ENCODE measurements at regions not wholly inside any gene's neighbourhood (a gene's known extent, or its start where the extent isn't known, plus 50 kb on each side); places are given as distances from the start of the nearest gene placed in this dataset.

DNA sequence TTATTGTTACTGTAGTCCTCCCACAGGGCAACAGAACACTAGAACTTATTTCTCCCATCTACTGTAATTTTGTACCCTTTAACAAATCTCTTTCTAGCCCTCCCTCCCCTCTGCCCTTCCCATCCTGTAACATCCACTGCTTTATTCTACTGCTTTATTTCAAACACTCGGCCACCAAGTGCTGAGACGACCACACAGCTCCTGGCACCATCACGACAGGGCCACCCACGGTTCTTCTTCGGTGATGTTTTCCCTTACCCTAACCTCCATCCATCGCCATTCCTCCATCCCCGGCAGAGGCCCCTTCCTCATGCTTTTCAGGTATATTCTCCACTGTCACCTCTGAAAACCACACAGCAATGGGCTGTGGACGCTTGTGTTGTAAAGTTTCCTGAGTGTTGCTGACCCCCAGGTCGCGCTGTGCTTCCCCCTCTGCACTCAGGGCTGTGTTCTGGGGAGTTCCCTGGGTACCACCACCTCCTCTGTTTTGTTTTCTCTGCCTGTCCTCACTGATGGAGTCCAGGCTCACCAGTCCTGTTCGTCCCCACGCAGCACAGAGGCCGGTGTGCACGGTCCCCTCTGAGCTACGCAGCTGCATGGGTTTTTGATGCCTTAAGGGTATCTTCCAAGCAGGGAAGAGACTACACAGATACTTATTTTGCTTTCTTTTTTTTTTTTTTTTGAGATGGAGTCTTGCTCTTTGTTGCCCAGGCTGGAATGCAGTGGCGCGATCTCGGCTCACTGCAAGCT, 207.2 kb upstream of the TMEM132C start:
- H3K4me3 ChIP-seq (ENCODE audit: low read depth in 1 of 2, low read length in 2 of 2): no peak overlapping the region
- no peaks in the 10 kb centered on the region for H3K27me3 ChIP-seq (ENCODE audit: control insufficient read depth in 1 of 2, insufficient read depth in 2 of 2, low read length in 2 of 2)
- H3K4me1 ChIP-seq (ENCODE audit: control insufficient read depth in 2 of 2, insufficient read depth in 2 of 2, low read length in 1 of 2): no peaks in the 10 kb centered on the region
- no peaks in the 10 kb centered on the region for H3K36me3 ChIP-seq (ENCODE audit: control insufficient read depth in 2 of 2, insufficient read depth in 2 of 2, low read length in 1 of 2)
- 84% methylated on average over 15 to 18 of the region's 18 CpGs for WGBS, 2 donors
- H3K9me3 ChIP-seq (ENCODE audit: control insufficient read depth in 2 of 2, insufficient read depth in 1 of 2, low read depth in 1 of 2, low read length in 1 of 2): peaks cover 3 to 8% of the 10 kb centered on the region in 2 donors
- H3K27ac ChIP-seq (ENCODE audit: low read depth in 2 of 2, low read length in 1 of 2): no peak overlapping the region

DNA sequence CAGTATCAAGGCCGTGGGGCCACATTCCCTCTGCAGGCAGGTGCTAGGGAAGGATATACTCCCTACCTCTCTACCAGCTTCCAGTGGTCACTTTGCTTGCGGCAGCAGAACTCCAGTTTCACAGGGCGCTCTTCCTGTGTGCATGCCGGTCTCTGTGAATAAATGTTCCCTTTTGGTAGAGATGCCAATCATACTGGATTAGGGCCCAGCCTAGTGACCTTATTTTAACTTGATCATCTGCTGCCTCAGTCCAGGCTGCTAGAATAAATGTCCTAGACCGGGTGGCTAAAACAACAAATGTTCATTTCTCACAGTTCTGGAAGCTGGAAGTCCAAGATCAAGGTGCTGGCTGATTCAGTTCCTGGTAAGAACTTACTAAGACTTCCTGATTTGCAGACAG, 198.8 kb upstream of the TMEM132C start:
- H3K9me3 ChIP-seq (ENCODE audit: control insufficient read depth in 2 of 2, insufficient read depth in 1 of 2, low read depth in 1 of 2, low read length in 1 of 2): peaks cover 0 to 2% of the 10 kb centered on the region in 2 donors
- no peaks in the 10 kb centered on the region for H3K36me3 ChIP-seq (ENCODE audit: control insufficient read depth in 2 of 2, insufficient read depth in 2 of 2, low read length in 1 of 2)
- 82 to 84% methylated on average over 5 of the region's 5 CpGs for WGBS, 2 donors
- no peak overlapping the region for H3K27ac ChIP-seq (ENCODE audit: low read depth in 2 of 2, low read length in 1 of 2)
- H3K4me3 ChIP-seq (ENCODE audit: low read depth in 1 of 2, low read length in 2 of 2): no peak overlapping the region
- H3K27me3 ChIP-seq (ENCODE audit: control insufficient read depth in 1 of 2, insufficient read depth in 2 of 2, low read length in 2 of 2): no peaks in the 10 kb centered on the region
- H3K4me1 ChIP-seq (ENCODE audit: control insufficient read depth in 2 of 2, insufficient read depth in 2 of 2, low read length in 1 of 2): no peaks in the 10 kb centered on the region

- no peak overlapping the region for H3K4me3 ChIP-seq (ENCODE audit: low read depth in 1 of 2, low read length in 2 of 2)
- H3K9me3 ChIP-seq (ENCODE audit: control insufficient read depth in 2 of 2, insufficient read depth in 1 of 2, low read depth in 1 of 2, low read length in 1 of 2): peaks cover 0 to 2% of the 10 kb centered on the region in 2 donors
- 29 to 30% methylated on average over 12 of the region's 12 CpGs for whole genome bisulfite sequencing, 2 donors
- no peaks in the 10 kb centered on the region for H3K27me3 ChIP-seq (ENCODE audit: control insufficient read depth in 1 of 2, insufficient read depth in 2 of 2, low read length in 2 of 2)
- H3K4me1 ChIP-seq (ENCODE audit: control insufficient read depth in 2 of 2, insufficient read depth in 2 of 2, low read length in 1 of 2): no peaks in the 10 kb centered on the region
- H3K27ac ChIP-seq (ENCODE audit: low read depth in 2 of 2, low read length in 1 of 2): no peak overlapping the region
- H3K36me3 ChIP-seq (ENCODE audit: control insufficient read depth in 2 of 2, insufficient read depth in 2 of 2, low read length in 1 of 2): no peaks in the 10 kb centered on the region
These were observed 197.5 kb upstream of the TMEM132C start for GRCh38 chr12:128069359-128069997.

- Histone ChIP-seq H3K36me3 (ENCODE audit: control insufficient read depth in 2 of 2, insufficient read depth in 2 of 2, low read length in 1 of 2) (no peaks in the 10 kb centered on the region), H3K9me3 (ENCODE audit: control insufficient read depth in 2 of 2, insufficient read depth in 1 of 2, low read depth in 1 of 2, low read length in 1 of 2) (peaks cover 5 to 6% of the 10 kb centered on the region in 2 donors), H3K27ac (ENCODE audit: low read depth in 2 of 2, low read length in 1 of 2) (no peak overlapping the region), H3K4me1 (ENCODE audit: control insufficient read depth in 2 of 2, insufficient read depth in 2 of 2, low read length in 1 of 2) (no peaks in the 10 kb centered on the region), H3K27me3 (ENCODE audit: control insufficient read depth in 1 of 2, insufficient read depth in 2 of 2, low read length in 2 of 2) (no peaks in the 10 kb centered on the region), H3K4me3 (ENCODE audit: low read depth in 1 of 2, low read length in 2 of 2) (no peak overlapping the region)
- WGBS, 2 donors: 85 to 86% methylated on average over 13 of the region's 13 CpGs
These were observed 193.0 kb upstream of the TMEM132C start for GRCh38 chr12:128073937-128074336.

DNA sequence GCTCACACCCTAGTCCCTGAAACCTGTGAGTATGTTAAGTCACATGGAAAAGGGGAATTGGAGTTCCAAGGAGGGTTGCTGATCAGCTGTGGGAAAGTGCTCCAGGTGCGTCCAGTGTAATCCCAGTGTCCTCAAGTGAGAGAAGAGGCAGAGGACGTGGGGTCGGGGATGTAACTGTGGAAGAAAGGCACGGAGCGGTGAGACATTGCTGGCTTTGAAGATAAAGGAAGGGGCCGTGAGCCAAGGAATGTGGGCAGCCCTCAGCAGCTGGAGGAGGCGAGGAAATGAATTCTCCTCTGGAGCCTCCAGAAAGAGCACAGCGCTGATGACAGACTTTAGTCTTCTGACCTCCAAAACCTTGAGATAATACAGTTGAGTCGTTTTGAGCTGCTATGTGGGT, 191.6 kb upstream of the TMEM132C start:
- WGBS, 2 donors: 73 to 76% methylated on average over 9 of the region's 9 CpGs
- no peaks in the 10 kb centered on the region for H3K27me3 ChIP-seq (ENCODE audit: control insufficient read depth in 1 of 2, insufficient read depth in 2 of 2, low read length in 2 of 2)
- H3K9me3 ChIP-seq (ENCODE audit: control insufficient read depth in 2 of 2, insufficient read depth in 1 of 2, low read depth in 1 of 2, low read length in 1 of 2): peaks cover 5 to 6% of the 10 kb centered on the region in 2 donors
- H3K27ac ChIP-seq (ENCODE audit: low read depth in 2 of 2, low read length in 1 of 2): no peak overlapping the region
- no peak overlapping the region for H3K4me3 ChIP-seq (ENCODE audit: low read depth in 1 of 2, low read length in 2 of 2)
- H3K4me1 ChIP-seq (ENCODE audit: control insufficient read depth in 2 of 2, insufficient read depth in 2 of 2, low read length in 1 of 2): no peaks in the 10 kb centered on the region
- H3K36me3 ChIP-seq (ENCODE audit: control insufficient read depth in 2 of 2, insufficient read depth in 2 of 2, low read length in 1 of 2): no peaks in the 10 kb centered on the region

- no peak overlapping the region for H3K27ac ChIP-seq (ENCODE audit: low read depth in 2 of 2, low read length in 1 of 2)
- H3K4me1 ChIP-seq (ENCODE audit: control insufficient read depth in 2 of 2, insufficient read depth in 2 of 2, low read length in 1 of 2): no peaks in the 10 kb centered on the region
- 50 to 57% methylated on average over 4 of the region's 4 CpGs for WGBS, 2 donors
- H3K27me3 ChIP-seq (ENCODE audit: control insufficient read depth in 1 of 2, insufficient read depth in 2 of 2, low read length in 2 of 2): no peaks in the 10 kb centered on the region
- H3K36me3 ChIP-seq (ENCODE audit: control insufficient read depth in 2 of 2, insufficient read depth in 2 of 2, low read length in 1 of 2): no peaks in the 10 kb centered on the region
- no peak overlapping the region for H3K4me3 ChIP-seq (ENCODE audit: low read depth in 1 of 2, low read length in 2 of 2)
- peaks cover 5 to 6% of the 10 kb centered on the region in 2 donors for H3K9me3 ChIP-seq (ENCODE audit: control insufficient read depth in 2 of 2, insufficient read depth in 1 of 2, low read depth in 1 of 2, low read length in 1 of 2)
These were observed 190.8 kb upstream of the TMEM132C start for GRCh38 chr12:128076188-128076587.

- Histone ChIP-seq H3K4me3 (ENCODE audit: low read depth in 1 of 2, low read length in 2 of 2) (no peak overlapping the region), H3K4me1 (ENCODE audit: control insufficient read depth in 2 of 2, insufficient read depth in 2 of 2, low read length in 1 of 2) (no peaks in the 10 kb centered on the region), H3K9me3 (ENCODE audit: control insufficient read depth in 2 of 2, insufficient read depth in 1 of 2, low read depth in 1 of 2, low read length in 1 of 2) (peaks cover 5 to 6% of the 10 kb centered on the region in 2 donors), H3K27me3 (ENCODE audit: control insufficient read depth in 1 of 2, insufficient read depth in 2 of 2, low read length in 2 of 2) (no peaks in the 10 kb centered on the region), H3K36me3 (ENCODE audit: control insufficient read depth in 2 of 2, insufficient read depth in 2 of 2, low read length in 1 of 2) (no peaks in the 10 kb centered on the region), H3K27ac (ENCODE audit: low read depth in 2 of 2, low read length in 1 of 2) (no peak overlapping the region)
- 79 to 81% methylated on average over 11 of the region's 11 CpGs for WGBS, 2 donors
These were observed 189.6 kb upstream of the TMEM132C start for GRCh38 chr12:128077211-128077916.

DNA sequence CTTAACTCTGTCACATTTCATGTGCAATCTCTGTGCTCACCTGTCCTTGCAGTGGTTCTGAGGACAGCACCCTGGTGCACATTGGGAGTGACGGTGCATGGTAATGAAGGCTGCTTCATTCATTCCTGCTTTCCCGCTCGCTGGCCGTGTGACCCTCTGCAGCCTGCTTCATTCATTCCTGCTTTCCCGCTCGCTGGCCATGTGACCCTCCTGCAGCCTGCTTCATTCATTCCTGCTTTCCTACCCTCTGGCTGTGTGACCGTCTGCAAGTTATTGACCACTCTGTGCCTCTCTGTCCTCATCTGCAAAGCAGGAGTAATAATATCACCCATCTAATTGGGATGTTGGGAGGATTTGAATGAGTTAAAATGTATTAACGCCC, 189.1 kb upstream of the TMEM132C start:
- H3K36me3 ChIP-seq (ENCODE audit: control insufficient read depth in 2 of 2, insufficient read depth in 2 of 2, low read length in 1 of 2): no peaks in the 10 kb centered on the region
- WGBS, 2 donors: 90 to 92% methylated on average over 8 of the region's 8 CpGs
- H3K9me3 ChIP-seq (ENCODE audit: control insufficient read depth in 2 of 2, insufficient read depth in 1 of 2, low read depth in 1 of 2, low read length in 1 of 2): peaks cover 5 to 6% of the 10 kb centered on the region in 2 donors
- no peak overlapping the region for H3K4me3 ChIP-seq (ENCODE audit: low read depth in 1 of 2, low read length in 2 of 2)
- no peak overlapping the region for H3K27ac ChIP-seq (ENCODE audit: low read depth in 2 of 2, low read length in 1 of 2)
- H3K27me3 ChIP-seq (ENCODE audit: control insufficient read depth in 1 of 2, insufficient read depth in 2 of 2, low read length in 2 of 2): no peaks in the 10 kb centered on the region
- no peaks in the 10 kb centered on the region for H3K4me1 ChIP-seq (ENCODE audit: control insufficient read depth in 2 of 2, insufficient read depth in 2 of 2, low read length in 1 of 2)

GRCh38 chr12:128078301-128078971, 188.5 kb upstream of the TMEM132C start:
- no peak overlapping the region for H3K4me3 ChIP-seq (ENCODE audit: low read depth in 1 of 2, low read length in 2 of 2)
- WGBS, 2 donors: 36 to 43% methylated on average over 10 of the region's 10 CpGs
- no peaks in the 10 kb centered on the region for H3K4me1 ChIP-seq (ENCODE audit: control insufficient read depth in 2 of 2, insufficient read depth in 2 of 2, low read length in 1 of 2)
- no peak overlapping the region for H3K27ac ChIP-seq (ENCODE audit: low read depth in 2 of 2, low read length in 1 of 2)
- no peaks in the 10 kb centered on the region for H3K36me3 ChIP-seq (ENCODE audit: control insufficient read depth in 2 of 2, insufficient read depth in 2 of 2, low read length in 1 of 2)
- H3K27me3 ChIP-seq (ENCODE audit: control insufficient read depth in 1 of 2, insufficient read depth in 2 of 2, low read length in 2 of 2): no peaks in the 10 kb centered on the region
- peaks cover 5 to 6% of the 10 kb centered on the region in 2 donors for H3K9me3 ChIP-seq (ENCODE audit: control insufficient read depth in 2 of 2, insufficient read depth in 1 of 2, low read depth in 1 of 2, low read length in 1 of 2)
